GM12873 (cell line): ENCODE measurements at regions not wholly inside any gene's neighbourhood (a gene's known extent, or its start where the extent isn't known, plus 50 kb on each side); places are given as distances from the start of the nearest gene placed in this dataset.

Source experiments
- TF ChIP-seq, protein P1 (sequence below): IDR thresholded peaks from 2 replicates; pipeline ENCODE4 v1.5.1; 2012; ENCODE audit warnings: low read depth, mild to moderate bottlenecking, moderate library complexity, low read length, control low read depth; ENCODE audit not compliant: insufficient read depth; ENCODE audit errors: missing control alignments

DNA sequence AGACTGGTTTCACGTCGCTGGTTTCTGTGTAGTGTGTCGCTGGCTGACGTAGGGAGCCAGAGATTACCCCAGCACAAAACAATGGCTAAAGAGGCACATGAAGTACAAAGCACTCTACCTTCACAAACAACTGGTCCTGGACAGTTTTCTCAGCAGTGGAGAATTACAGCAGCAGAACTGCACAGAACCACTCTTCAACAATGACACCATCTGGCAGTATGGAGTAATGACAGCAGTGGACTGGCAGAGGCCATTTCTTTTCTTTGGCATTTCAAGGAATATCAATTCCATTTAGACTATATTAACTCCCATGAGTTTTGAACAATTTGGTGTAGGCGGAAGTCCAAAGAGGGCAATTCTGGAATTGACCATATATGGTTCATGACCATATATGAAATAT is 1074.1 kb downstream of the AACS start:
- TF ChIP-seq, protein P1, sequence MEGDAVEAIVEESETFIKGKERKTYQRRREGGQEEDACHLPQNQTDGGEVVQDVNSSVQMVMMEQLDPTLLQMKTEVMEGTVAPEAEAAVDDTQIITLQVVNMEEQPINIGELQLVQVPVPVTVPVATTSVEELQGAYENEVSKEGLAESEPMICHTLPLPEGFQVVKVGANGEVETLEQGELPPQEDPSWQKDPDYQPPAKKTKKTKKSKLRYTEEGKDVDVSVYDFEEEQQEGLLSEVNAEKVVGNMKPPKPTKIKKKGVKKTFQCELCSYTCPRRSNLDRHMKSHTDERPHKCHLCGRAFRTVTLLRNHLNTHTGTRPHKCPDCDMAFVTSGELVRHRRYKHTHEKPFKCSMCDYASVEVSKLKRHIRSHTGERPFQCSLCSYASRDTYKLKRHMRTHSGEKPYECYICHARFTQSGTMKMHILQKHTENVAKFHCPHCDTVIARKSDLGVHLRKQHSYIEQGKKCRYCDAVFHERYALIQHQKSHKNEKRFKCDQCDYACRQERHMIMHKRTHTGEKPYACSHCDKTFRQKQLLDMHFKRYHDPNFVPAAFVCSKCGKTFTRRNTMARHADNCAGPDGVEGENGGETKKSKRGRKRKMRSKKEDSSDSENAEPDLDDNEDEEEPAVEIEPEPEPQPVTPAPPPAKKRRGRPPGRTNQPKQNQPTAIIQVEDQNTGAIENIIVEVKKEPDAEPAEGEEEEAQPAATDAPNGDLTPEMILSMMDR, result peak; percentile 28

GRCh38 chr12:126144603-126145002 is 1079.4 kb downstream of the AACS start:
- TF ChIP-seq, protein P1, result no peak

- TF ChIP-seq, protein P1, result no peak
These were observed 1082.1 kb downstream of the AACS start for GRCh38 chr12:126147321-126147720.

GRCh38 chr12:126156806-126157574 is 1091.8 kb downstream of the AACS start:
- TF ChIP-seq, protein P1, result no peak

DNA sequence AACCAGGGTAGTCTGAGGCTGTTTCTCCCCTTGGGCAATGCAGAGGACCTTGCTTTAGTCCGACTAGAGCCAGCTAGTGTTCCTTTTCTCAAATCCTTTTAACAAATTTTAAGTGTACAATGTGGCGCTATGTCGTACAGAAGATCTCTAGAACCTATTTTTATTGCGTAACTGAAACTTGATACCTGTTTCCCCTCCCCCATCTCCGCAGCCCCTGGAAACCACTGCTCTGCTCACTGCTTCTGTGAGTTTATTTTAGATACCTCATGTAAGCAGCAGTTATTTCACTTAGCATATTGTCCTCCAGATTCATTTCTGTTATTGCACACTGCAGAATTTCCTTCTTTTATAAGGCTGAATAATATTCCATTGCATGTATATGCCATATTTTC is 1092.3 kb downstream of the AACS start:
- TF ChIP-seq, protein P1, result no peak

DNA sequence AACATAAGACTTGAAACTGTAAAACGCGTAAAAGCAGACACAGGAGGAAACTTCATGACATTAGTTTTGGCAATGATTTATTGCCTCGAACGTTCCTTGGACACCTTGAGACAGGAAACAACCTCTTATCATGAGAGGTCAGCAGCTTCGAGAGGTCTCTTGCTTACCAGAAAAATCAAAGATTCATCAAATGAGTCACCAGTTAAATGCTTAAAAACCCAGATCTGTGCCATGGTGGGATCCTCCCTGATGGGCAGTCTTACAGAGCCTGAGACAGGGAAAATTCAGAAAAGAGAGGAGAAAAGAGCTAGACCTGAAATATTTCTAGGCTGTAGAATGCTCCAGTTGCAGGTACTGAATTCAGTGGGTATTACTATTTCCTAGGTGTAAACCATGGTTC is 1093.9 kb downstream of the AACS start:
- TF ChIP-seq, protein P1, result no peak

GRCh38 chr12:126160912-126161311 is 1095.7 kb downstream of the AACS start:
- TF ChIP-seq, protein P1, result no peak
